ENCODE measurements at regions not wholly inside any gene's neighbourhood (a gene's known extent, or its start where the extent isn't known, plus 50 kb on each side); places are given as distances from the start of the nearest gene placed in this dataset.
A peak's percentile ranks its signal among the peaks of the same experiment; 100 is the strongest.

- no peak for TF ChIP-seq ZNF592 (IDR thresholded peaks at IDR 0.05)
- TF ChIP-seq ZZZ3 (IDR thresholded peaks at IDR 0.05; ENCODE audit: control insufficient read depth, insufficient read length, low read depth), result no peak
- peak; percentile 35; the same call in 1 of the 2 replicates for TF ChIP-seq HDGF (IDR thresholded peaks at IDR 0.05)
- TF ChIP-seq EGR1 (IDR thresholded peaks at IDR 0.05; ENCODE audit: borderline replicate concordance in 1 of 2, low read depth in 2 of 2, low read length in 2 of 2), result no peak
- no peak for TF ChIP-seq TARDBP (IDR thresholded peaks at IDR 0.05; ENCODE audit: borderline replicate concordance)
- TF ChIP-seq BCL11A (IDR thresholded peaks at IDR 0.05; ENCODE audit: low read depth, low read length), result no peak
- no peak for TF ChIP-seq KDM1A (IDR thresholded peaks at IDR 0.05; ENCODE audit: borderline replicate concordance)
- TF ChIP-seq CHD2 (IDR thresholded peaks at IDR 0.05; ENCODE audit: borderline replicate concordance, low read depth, low read length), result no peak
- peak; percentile 79; the same call in 1 of the 2 replicates for TF ChIP-seq TCF12 (IDR thresholded peaks at IDR 0.05; ENCODE audit: low read depth, low read length)
- TF ChIP-seq CHD4 (IDR thresholded peaks at IDR 0.05), result no peak
- TF ChIP-seq TCF3 (IDR thresholded peaks at IDR 0.05; ENCODE audit: borderline replicate concordance, insufficient read depth, low read depth, low read length), result 0 out of 2 replicates have a peak, but pooled peaks have one; percentile 55
- no peak for TF ChIP-seq HDAC6 (IDR thresholded peaks at IDR 0.05; ENCODE audit: unreplicated experiment)
- no peak for TF ChIP-seq GATAD2B (conservative IDR thresholded peaks at IDR 0.05; ENCODE audit: low read depth)
- no peak for TF ChIP-seq PBX3 (IDR thresholded peaks at IDR 0.05; ENCODE audit: insufficient replicate concordance, low read depth, low read length)
- no peak for TF ChIP-seq JUNB (IDR thresholded peaks at IDR 0.05)
- no peak for TF ChIP-seq MYC (IDR thresholded peaks at IDR 0.05; ENCODE audit: insufficient read depth, insufficient read length, insufficient replicate concordance, low read length, severe bottlenecking)
- TF ChIP-seq ZBED1 (IDR thresholded peaks at IDR 0.05; ENCODE audit: borderline replicate concordance), result no peak
- TF ChIP-seq PRDM15 (CRISPR knock-in tag; IDR thresholded peaks at IDR 0.05), result no peak
- no peak for TF ChIP-seq SRF (IDR thresholded peaks at IDR 0.05; ENCODE audit: low read depth in 2 of 2, low read length in 2 of 2)
- TF ChIP-seq SPI1 (IDR thresholded peaks at IDR 0.05; ENCODE audit: borderline replicate concordance, insufficient read depth, low read depth, low read length), result peak; percentile 69; the same call in 1 of the 2 replicates
Measured at GRCh38 chr12:4151362-4152121, 122.0 kb upstream of the CCND2 start (continued).
